OCI-LY1 (cell line): ENCODE measurements at regions not wholly inside any gene's neighbourhood (a gene's known extent, or its start where the extent isn't known, plus 50 kb on each side); places are given as distances from the start of the nearest gene placed in this dataset.

Source experiments
- EZH2 ChIP-seq: fragments of 200-600 bp; sonication (generic), shearing (Covaris generic); IDR thresholded peaks from 2 replicates; pipeline ENCODE4 v1.8.0; 2017; ENCODE audit warnings: borderline replicate concordance, mixed run types, mild to moderate bottlenecking, antibody characterized with exemption, low read length, moderate library complexity, mixed read lengths
- TF ChIP-seq, protein P1 (sequence below): fragments of 200-600 bp; sonication (generic), shearing (Covaris generic); IDR thresholded peaks from 2 replicates; pipeline ENCODE4 v1.5.1; 2017; ENCODE audit warnings: mild to moderate bottlenecking, antibody characterized with exemption, low read length, moderate library complexity, mixed read lengths

DNA sequence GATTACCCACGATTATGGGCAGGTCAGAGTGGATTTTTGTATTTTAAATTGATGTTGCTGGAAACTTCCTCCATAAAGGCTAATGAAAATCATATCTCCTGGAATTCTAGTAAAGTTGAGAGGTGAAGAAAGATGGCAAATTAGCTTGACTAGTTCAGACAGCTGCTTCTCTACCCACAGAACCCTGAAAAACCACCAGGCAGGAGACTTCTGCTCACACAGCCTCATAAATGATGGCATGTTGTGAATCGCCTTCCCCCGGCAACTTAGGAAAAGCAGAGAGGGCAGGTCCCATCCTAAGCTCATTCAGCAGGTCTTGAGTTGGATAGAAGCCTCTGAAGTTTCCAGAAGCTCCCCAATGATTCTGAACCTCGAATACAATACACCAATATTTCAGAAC is 87.6 kb upstream of the SLC7A1 start:
- TF ChIP-seq, protein P1, sequence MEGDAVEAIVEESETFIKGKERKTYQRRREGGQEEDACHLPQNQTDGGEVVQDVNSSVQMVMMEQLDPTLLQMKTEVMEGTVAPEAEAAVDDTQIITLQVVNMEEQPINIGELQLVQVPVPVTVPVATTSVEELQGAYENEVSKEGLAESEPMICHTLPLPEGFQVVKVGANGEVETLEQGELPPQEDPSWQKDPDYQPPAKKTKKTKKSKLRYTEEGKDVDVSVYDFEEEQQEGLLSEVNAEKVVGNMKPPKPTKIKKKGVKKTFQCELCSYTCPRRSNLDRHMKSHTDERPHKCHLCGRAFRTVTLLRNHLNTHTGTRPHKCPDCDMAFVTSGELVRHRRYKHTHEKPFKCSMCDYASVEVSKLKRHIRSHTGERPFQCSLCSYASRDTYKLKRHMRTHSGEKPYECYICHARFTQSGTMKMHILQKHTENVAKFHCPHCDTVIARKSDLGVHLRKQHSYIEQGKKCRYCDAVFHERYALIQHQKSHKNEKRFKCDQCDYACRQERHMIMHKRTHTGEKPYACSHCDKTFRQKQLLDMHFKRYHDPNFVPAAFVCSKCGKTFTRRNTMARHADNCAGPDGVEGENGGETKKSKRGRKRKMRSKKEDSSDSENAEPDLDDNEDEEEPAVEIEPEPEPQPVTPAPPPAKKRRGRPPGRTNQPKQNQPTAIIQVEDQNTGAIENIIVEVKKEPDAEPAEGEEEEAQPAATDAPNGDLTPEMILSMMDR, result no peak
- TF ChIP-seq EZH2, result no peak
